Psoas muscle (tissue), 7 donors: ENCODE measurements at regions not wholly inside any gene's neighbourhood (a gene's known extent, or its start where the extent isn't known, plus 50 kb on each side); places are given as distances from the start of the nearest gene placed in this dataset.

Source experiments
- ATAC-seq, 4 donors: fragments of 200-7000 bp; cut with Tn5 transposase; one replicate each; pipeline ENCODE4 v1.9.1; 2020; ENCODE audit warnings: moderate library complexity in 3 of 4, mild to moderate bottlenecking in 2 of 4
- DNase-seq, 2 donors: peaks; one replicate each; pipeline ENCODE4 v3.0.0-alpha.2; 2020
- H3K27ac ChIP-seq: fragments of 200-600 bp; one replicate; pipeline ENCODE4 v1.8.0; 2022
- H3K27me3 ChIP-seq, 3 donors: fragments of 200-600 bp in 1 of 3; one replicate each; pipeline versions ENCODE4 v1.6.1 to v1.8.0; 2013 to 2022; ENCODE audit warnings: low read length in 2 of 3, mild to moderate bottlenecking in 2 of 3, moderate library complexity in 1 of 3; ENCODE audit not compliant: insufficient read depth in 3 of 3
- H3K36me3 ChIP-seq, 2 donors: fragments of 200-600 bp in 1 of 2; one replicate each; pipeline versions ENCODE4 v1.6.1 to v1.8.0; 2013 to 2022; ENCODE audit warnings: low read depth in 1 of 2, mild to moderate bottlenecking in 1 of 2, moderate library complexity in 1 of 2; ENCODE audit not compliant: insufficient read depth in 1 of 2
- H3K4me1 ChIP-seq: fragments of 200-600 bp; one replicate; pipeline ENCODE4 v1.8.0; 2022
- H3K4me3 ChIP-seq: fragments of 200-600 bp; one replicate; pipeline ENCODE4 v1.8.0; 2022; ENCODE audit warnings: mild to moderate bottlenecking
- H3K9me3 ChIP-seq: fragments of 200-600 bp; one replicate; pipeline ENCODE4 v1.8.0; 2022
- CTCF ChIP-seq: fragments of 200-600 bp; IDR thresholded peaks from one replicate; pipeline ENCODE4 v1.8.0; 2022; ENCODE audit warnings: antibody characterized with exemption
- WGBS, 3 donors: extraction: QIAGEN DNeasy Blood & Tissue Kit; methylation state at CpG; one replicate each; pipeline versions ENCODE4 v1.1.6 to v1.1.7; 2013; 5-methylcytosine and 5-hydroxymethylcytosine counted together
- intact Hi-C, 2 donors: fragments of 100-400 bp; cut with DNase I; formaldehyde crosslinking; loops; one replicate each; pipeline versions ENCODE4 v1.11.0 to v1.14.2; 2022
- donor health status: healthy with polysubstance abuse.
- donor health status: DM: no; HTN: no; CAD: no; lungs with moderate emphysema.
- donor health status: Bipolar disorder and iron deficiency.
- donor health status: healthy.
- donor health status: DM: yes; HTN: yes; CAD: no.
- donor health status: DM: no; HTN: no; CAD: no.
- donor health status: DM: yes; HTN: yes; CAD: no.

GRCh38 chr4:179662522-179662921, 2220.3 kb upstream of the AGA start:
- no peak overlapping the region for H3K27ac ChIP-seq
- H3K27me3 ChIP-seq: peaks cover 0 to 2% (median 0%) of the 10 kb centered on the region in 3 donors
- no peak for TF ChIP-seq CTCF
- ATAC-seq: no peak
- no peaks in the 10 kb centered on the region for H3K9me3 ChIP-seq
- no peak for DNase-seq
- intact Hi-C loops: no loop called here
- H3K36me3 ChIP-seq: no peaks in the 10 kb centered on the region
- no peak overlapping the region for H3K4me3 ChIP-seq
- no peaks in the 10 kb centered on the region for H3K4me1 ChIP-seq

GRCh38 chr4:179663641-179664429, 2221.6 kb upstream of the AGA start:
- Histone ChIP-seq H3K4me3 (no peak overlapping the region), H3K9me3 (no peaks in the 10 kb centered on the region), H3K4me1 (no peaks in the 10 kb centered on the region), H3K27ac (no peak overlapping the region), H3K27me3 (peaks cover 0 to 2% (median 0%) of the 10 kb centered on the region in 3 donors), H3K36me3 (no peaks in the 10 kb centered on the region)
- ATAC-seq: no peak
- intact Hi-C loops: no loop called here
- WGBS, 3 donors: 88 to 92% (median 90%) methylated on average over 6 of the region's 6 CpGs
- TF ChIP-seq CTCF: no peak
- no peak for DNase-seq

GRCh38 chr4:179664430-179665027, 2222.3 kb upstream of the AGA start:
- DNase-seq: no peak
- no peak for ATAC-seq
- H3K27ac ChIP-seq: no peak overlapping the region
- 80 to 84% (median 83%) methylated on average over 9 of the region's 9 CpGs for WGBS, 3 donors
- no peaks in the 10 kb centered on the region for H3K36me3 ChIP-seq
- H3K4me3 ChIP-seq: no peak overlapping the region
- H3K9me3 ChIP-seq: no peaks in the 10 kb centered on the region
- H3K27me3 ChIP-seq: peaks cover 0 to 2% (median 0%) of the 10 kb centered on the region in 3 donors
- intact Hi-C loops: no loop called here
- no peaks in the 10 kb centered on the region for H3K4me1 ChIP-seq
- TF ChIP-seq CTCF: no peak

GRCh38 chr4:179666226-179666625, 2224.0 kb upstream of the AGA start:
- Histone ChIP-seq H3K36me3 (no peaks in the 10 kb centered on the region), H3K27ac (no peak overlapping the region), H3K4me1 (no peaks in the 10 kb centered on the region), H3K9me3 (no peaks in the 10 kb centered on the region), H3K27me3 (peaks cover 0 to 2% (median 0%) of the 10 kb centered on the region in 3 donors), H3K4me3 (no peak overlapping the region)
- 72 to 78% (median 73%) methylated on average over 3 of the region's 3 CpGs for WGBS, 3 donors
- TF ChIP-seq CTCF: no peak
- ATAC-seq (no peak), DNase-seq (no peak)
- intact Hi-C loops: no loop called here
